ENCODE measurements at regions not wholly inside any gene's neighbourhood (a gene's known extent, or its start where the extent isn't known, plus 50 kb on each side); places are given as distances from the start of the nearest gene placed in this dataset.

DNA sequence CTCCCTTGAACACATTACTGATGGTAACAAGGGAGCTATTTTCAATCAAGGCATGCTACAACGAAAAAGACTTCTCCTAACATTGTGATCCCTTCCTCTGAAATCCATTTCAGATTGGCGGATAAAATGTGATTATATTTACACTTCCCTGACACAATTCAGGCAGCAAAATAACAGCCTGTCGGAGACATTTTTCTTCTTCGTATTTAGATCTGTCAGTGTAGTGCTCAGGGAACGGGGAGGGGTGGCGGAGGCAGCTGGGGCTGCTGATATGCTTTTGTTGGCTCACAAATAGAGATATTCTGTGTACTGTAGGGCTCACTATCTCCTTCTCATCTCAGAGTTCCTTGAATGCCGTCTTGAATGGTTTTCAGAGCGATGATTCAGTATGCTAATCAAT lies 1261.7 kb upstream of the AUTS2 start:
- Mint-ChIP-seq H3K4me3 (no peak overlapping the region), H3K4me1 (no peaks in the 10 kb centered on the region), H3K27ac (no peak overlapping the region), H3K36me3 (no peaks in the 10 kb centered on the region), H3K27me3 (no peaks in the 10 kb centered on the region), H3K9me3 (peaks cover 4 to 50% (median 19%) of the 10 kb centered on the region in 8 donors)
- intact Hi-C loops (cut with micrococcal nuclease), result no loop called here
- Histone ChIP-seq H3K27ac (ENCODE audit: low read depth, low read length) (no peak overlapping the region), H3K27me3 (ENCODE audit: insufficient read depth, low read length) (no peaks in the 10 kb centered on the region), H3K4me3 (ENCODE audit: low read length in 2 of 2) (no peak overlapping the region), H3K36me3 (ENCODE audit: insufficient read depth, low read length) (no peaks in the 10 kb centered on the region), H3K9me3 (ENCODE audit: control insufficient read depth in 1 of 2, low read length in 2 of 2) (no peaks in the 10 kb centered on the region), H3K4me1 (ENCODE audit: insufficient read depth, low read length) (no peaks in the 10 kb centered on the region)
- CTCF ChIA-PET (ENCODE audit: partially characterized antibody), result no interaction called here
- POLR2A ChIA-PET (ENCODE audit: partially characterized antibody), result no interaction called here
- DNase-seq, result no peak

DNA sequence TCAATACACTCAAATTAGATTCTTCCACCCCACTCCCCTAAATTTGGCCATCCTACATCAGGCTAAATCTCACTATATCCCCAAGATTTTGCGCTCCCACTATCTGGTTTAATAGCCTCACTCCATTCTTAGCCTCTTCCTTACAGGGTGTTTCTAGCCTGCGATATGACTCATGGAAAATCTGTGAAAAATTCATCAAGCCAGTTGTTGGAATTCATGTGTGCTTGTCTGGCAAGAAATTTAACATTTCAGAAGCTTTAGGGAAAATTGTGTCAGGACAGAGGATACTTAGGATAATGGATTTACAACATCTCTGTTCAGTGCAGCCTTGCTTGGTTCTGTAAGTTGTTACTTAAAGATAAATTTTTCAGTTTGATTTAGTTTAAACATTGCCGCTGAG lies 1249.9 kb upstream of the AUTS2 start:
- Mint-ChIP-seq H3K9me3 (peaks cover 5 to 28% (median 13%) of the 10 kb centered on the region in 8 donors), H3K27me3 (no peaks in the 10 kb centered on the region), H3K36me3 (no peaks in the 10 kb centered on the region), H3K4me1 (no peaks in the 10 kb centered on the region), H3K4me3 (no peak overlapping the region), H3K27ac (no peak overlapping the region)
- ChIA-PET POLR2A (ENCODE audit: partially characterized antibody) (no interaction called here), CTCF (ENCODE audit: partially characterized antibody) (no interaction called here)
- no peak for DNase-seq
- H3K27me3 ChIP-seq (ENCODE audit: insufficient read depth, low read length), result no peaks in the 10 kb centered on the region
- no peaks in the 10 kb centered on the region for H3K36me3 ChIP-seq (ENCODE audit: insufficient read depth, low read length)
- no peaks in the 10 kb centered on the region for H3K9me3 ChIP-seq (ENCODE audit: control insufficient read depth in 1 of 2, low read length in 2 of 2)
- H3K4me3 ChIP-seq (ENCODE audit: low read length in 2 of 2), result no peak overlapping the region
- intact Hi-C loops (cut with micrococcal nuclease), result no loop called here
- no peaks in the 10 kb centered on the region for H3K4me1 ChIP-seq (ENCODE audit: insufficient read depth, low read length)
- no peak overlapping the region for H3K27ac ChIP-seq (ENCODE audit: low read depth, low read length)

DNA sequence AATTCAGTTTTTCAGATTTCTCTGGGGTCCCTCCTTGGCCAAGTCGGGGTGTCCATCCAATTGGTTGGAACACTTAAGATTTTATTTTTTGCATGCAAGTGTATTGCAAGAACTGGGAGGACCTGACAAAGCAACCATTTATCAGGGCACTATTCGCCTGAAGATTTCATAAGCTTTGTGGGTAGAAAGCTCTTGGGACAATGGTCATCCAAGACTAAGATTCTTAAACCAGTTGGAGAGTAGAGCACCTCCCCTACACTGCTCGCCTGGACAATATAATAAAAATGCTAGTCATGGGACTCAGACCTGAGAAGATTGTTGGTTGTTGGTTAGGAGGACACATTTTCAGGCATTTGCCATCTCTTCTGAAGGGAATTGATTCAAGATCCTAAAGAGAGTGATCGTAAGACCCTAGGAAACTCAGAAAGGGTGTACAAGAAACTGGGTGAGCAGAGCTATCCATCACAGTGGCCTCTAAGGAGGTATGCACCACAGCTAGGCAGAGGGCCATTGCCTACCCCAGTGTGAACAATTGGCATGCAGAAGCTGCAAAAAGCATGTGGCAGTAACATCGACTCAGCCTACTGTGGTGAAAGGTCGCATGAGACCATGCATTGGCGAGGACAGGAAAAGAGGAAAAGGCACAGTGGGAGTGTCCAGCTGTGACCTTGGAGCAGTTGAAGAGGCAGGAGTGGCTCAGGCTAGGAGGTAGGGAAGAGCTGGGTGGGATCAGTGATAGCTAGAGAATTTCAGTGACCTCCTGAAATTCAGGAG lies 1235.3 kb upstream of the AUTS2 start:
- POLR2A ChIA-PET (ENCODE audit: partially characterized antibody), result no interaction called here

DNA sequence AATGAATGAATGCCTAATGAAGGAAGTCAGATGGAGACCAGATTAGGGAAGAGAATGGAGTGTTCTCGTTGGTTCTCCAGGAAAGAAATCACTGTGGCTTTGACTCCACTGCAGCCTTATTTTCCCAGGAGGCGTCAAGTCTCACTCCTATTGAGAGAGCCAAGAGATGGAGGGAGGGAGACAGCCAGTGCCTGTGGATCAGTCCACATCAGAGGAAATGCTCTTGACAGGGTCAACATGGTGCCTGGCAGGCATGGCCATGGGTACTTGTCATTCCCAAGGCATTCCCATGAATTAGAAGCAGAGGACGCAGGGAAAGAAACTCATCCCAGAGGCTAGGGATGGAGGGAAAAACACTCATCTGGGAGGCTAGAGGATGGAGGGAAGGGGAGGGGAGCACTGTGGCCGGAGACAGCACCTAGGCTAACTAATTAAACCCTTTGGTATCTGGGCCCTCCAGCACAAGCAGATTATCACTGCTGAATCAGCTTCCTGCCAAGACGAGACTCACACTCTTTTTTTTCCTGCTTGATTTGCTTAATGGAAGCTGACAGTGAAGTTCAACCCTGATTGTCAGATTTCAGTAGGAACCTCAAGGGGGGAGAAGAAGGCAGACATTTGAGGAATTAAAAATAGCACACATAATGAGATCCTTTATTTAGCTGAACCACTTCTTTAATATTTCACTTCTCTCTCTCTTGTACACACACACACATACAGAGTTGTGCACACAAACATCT lies 1233.2 kb upstream of the AUTS2 start:
- Histone ChIP-seq H3K27ac (ENCODE audit: low read depth, low read length) (no peak overlapping the region), H3K4me3 (ENCODE audit: low read length in 2 of 2) (no peak overlapping the region), H3K36me3 (ENCODE audit: insufficient read depth, low read length) (no peaks in the 10 kb centered on the region), H3K9me3 (ENCODE audit: control insufficient read depth in 1 of 2, low read length in 2 of 2) (no peaks in the 10 kb centered on the region), H3K4me1 (ENCODE audit: insufficient read depth, low read length) (no peaks in the 10 kb centered on the region), H3K27me3 (ENCODE audit: insufficient read depth, low read length) (no peaks in the 10 kb centered on the region)
- Mint-ChIP-seq H3K4me3 (no peak overlapping the region), H3K4me1 (no peaks in the 10 kb centered on the region), H3K27me3 (no peaks in the 10 kb centered on the region), H3K36me3 (peaks cover 0 to 2% of the 10 kb centered on the region in 2 donors), H3K9me3 (peaks cover 6 to 23% (median 18%) of the 10 kb centered on the region in 8 donors), H3K27ac (no peak overlapping the region)
- ChIA-PET CTCF (ENCODE audit: partially characterized antibody) (no interaction called here), POLR2A (ENCODE audit: partially characterized antibody) (no interaction called here)
- intact Hi-C loops (cut with micrococcal nuclease), result no loop called here
- no peak for DNase-seq

More for the DNA sequence above, 1235.3 kb upstream of the AUTS2 start:
- Mint-ChIP-seq H3K36me3 (peaks cover 0 to 2% of the 10 kb centered on the region in 2 donors), H3K9me3 (peaks cover 5 to 20% (median 9%) of the 10 kb centered on the region in 8 donors), H3K27me3 (no peaks in the 10 kb centered on the region), H3K27ac (no peak overlapping the region), H3K4me1 (no peaks in the 10 kb centered on the region), H3K4me3 (no peak overlapping the region)
- Histone ChIP-seq H3K4me1 (ENCODE audit: insufficient read depth, low read length) (no peaks in the 10 kb centered on the region), H3K36me3 (ENCODE audit: insufficient read depth, low read length) (no peaks in the 10 kb centered on the region), H3K4me3 (ENCODE audit: low read length in 2 of 2) (no peak overlapping the region), H3K9me3 (ENCODE audit: control insufficient read depth in 1 of 2, low read length in 2 of 2) (no peaks in the 10 kb centered on the region), H3K27ac (ENCODE audit: low read depth, low read length) (no peak overlapping the region), H3K27me3 (ENCODE audit: insufficient read depth, low read length) (no peaks in the 10 kb centered on the region)
- intact Hi-C loops (cut with micrococcal nuclease), result no loop called here
- no peak for DNase-seq
- CTCF ChIA-PET (ENCODE audit: partially characterized antibody), result no interaction called here

DNA sequence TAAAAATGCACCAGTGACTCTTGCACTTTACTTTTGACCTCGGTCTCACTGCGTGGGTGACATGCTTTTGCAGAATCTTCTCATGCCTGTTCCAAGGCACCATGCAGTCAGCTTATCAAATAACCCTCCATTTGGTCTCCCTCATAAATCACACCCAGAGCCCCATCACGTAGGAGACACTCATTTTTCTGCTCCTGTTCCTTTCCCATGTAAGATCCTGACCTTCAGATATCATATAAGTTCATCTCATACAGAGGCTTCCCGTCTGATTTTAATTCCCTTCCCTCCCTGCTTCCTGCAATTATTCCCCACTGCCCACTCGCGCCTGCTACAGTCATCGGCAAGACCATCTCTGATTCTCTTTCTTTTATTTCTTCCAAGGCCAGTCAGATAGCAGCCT lies 1226.3 kb upstream of the AUTS2 start:
- no peak overlapping the region for H3K27ac Mint-ChIP-seq
- H3K36me3 Mint-ChIP-seq, result peaks cover 0 to under 1% of the 10 kb centered on the region in 2 donors
- no peak overlapping the region for H3K4me3 ChIP-seq (ENCODE audit: low read length in 2 of 2)
- H3K4me3 Mint-ChIP-seq, result no peak overlapping the region
- H3K36me3 ChIP-seq (ENCODE audit: insufficient read depth, low read length), result no peaks in the 10 kb centered on the region
- peaks cover 3 to 25% (median 15%) of the 10 kb centered on the region in 8 donors for H3K9me3 Mint-ChIP-seq
- no peak for DNase-seq
- H3K27ac ChIP-seq (ENCODE audit: low read depth, low read length), result no peak overlapping the region
- ChIA-PET POLR2A (ENCODE audit: partially characterized antibody) (no interaction called here), CTCF (ENCODE audit: partially characterized antibody) (no interaction called here)
- H3K4me1 Mint-ChIP-seq, result no peaks in the 10 kb centered on the region
- no peaks in the 10 kb centered on the region for H3K27me3 ChIP-seq (ENCODE audit: insufficient read depth, low read length)
- H3K27me3 Mint-ChIP-seq, result peaks cover 0 to 1% of the 10 kb centered on the region in 2 donors
- H3K9me3 ChIP-seq (ENCODE audit: control insufficient read depth in 1 of 2, low read length in 2 of 2), result no peaks in the 10 kb centered on the region
- intact Hi-C loops (cut with micrococcal nuclease), result no loop called here
- no peaks in the 10 kb centered on the region for H3K4me1 ChIP-seq (ENCODE audit: insufficient read depth, low read length)

DNA sequence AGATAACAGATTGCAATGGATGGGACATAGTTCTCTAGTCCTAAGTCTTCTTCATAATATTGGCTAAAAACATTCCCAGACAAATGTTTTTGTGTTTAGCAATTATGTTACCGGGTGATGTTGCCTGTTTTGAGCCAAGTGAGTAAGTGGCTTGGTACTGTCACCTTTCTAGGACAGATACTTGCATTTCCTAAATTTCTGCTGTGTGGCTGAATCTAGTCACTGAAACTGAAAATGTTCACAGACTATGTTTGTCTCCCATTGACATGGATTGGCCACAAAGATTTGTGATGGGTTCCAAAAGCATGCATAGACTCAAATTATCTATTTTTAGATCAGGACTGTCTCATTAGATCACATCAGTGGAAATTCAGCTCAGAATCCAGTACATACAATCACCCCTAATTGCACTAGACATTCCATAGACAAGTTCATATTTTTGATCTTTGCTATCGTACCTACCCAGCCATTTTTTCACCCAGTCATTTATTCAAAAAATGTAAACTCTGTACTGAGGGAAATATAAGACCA lies 1222.1 kb upstream of the AUTS2 start:
- ChIA-PET POLR2A (ENCODE audit: partially characterized antibody) (no interaction called here), CTCF (ENCODE audit: partially characterized antibody) (no interaction called here)
- Histone ChIP-seq H3K4me1 (ENCODE audit: insufficient read depth, low read length) (no peaks in the 10 kb centered on the region), H3K9me3 (ENCODE audit: control insufficient read depth in 1 of 2, low read length in 2 of 2) (no peaks in the 10 kb centered on the region), H3K36me3 (ENCODE audit: insufficient read depth, low read length) (no peaks in the 10 kb centered on the region), H3K27ac (ENCODE audit: low read depth, low read length) (no peak overlapping the region), H3K4me3 (ENCODE audit: low read length in 2 of 2) (no peak overlapping the region), H3K27me3 (ENCODE audit: insufficient read depth, low read length) (no peaks in the 10 kb centered on the region)
- no peak for DNase-seq
- Mint-ChIP-seq H3K27me3 (no peaks in the 10 kb centered on the region), H3K4me1 (no peaks in the 10 kb centered on the region), H3K4me3 (no peak overlapping the region), H3K9me3 (peaks cover 0 to 18% (median 10%) of the 10 kb centered on the region in 8 donors), H3K27ac (no peak overlapping the region), H3K36me3 (no peaks in the 10 kb centered on the region)
- intact Hi-C loops (cut with micrococcal nuclease), result no loop called here

DNA sequence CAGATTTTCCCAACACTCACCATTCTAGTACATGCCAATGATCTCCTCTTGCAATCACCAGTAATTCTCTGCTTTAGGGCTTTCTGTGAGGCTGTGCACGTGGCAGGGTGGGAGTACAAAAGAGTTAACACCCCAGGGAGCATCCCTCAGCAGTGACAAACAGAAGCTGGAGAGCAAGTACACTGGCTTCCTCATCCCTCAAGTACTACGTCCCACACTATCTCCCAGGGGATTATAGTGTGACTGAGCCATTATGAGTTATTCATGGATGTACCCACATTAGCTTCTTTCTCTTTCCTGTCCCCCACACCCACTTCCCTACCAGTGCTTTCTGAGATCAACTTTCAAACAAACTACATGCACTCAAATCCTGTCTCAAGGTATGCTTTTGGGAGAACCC lies 1216.5 kb upstream of the AUTS2 start:
- no peak overlapping the region for H3K27ac Mint-ChIP-seq
- no peak overlapping the region for H3K4me3 ChIP-seq (ENCODE audit: low read length in 2 of 2)
- peaks cover 0 to 49% (median 23%) of the 10 kb centered on the region in 8 donors for H3K9me3 Mint-ChIP-seq
- H3K27ac ChIP-seq (ENCODE audit: low read depth, low read length), result no peak overlapping the region
- CTCF ChIA-PET (ENCODE audit: partially characterized antibody), result no interaction called here
- DNase-seq, result no peak
- intact Hi-C loops (cut with micrococcal nuclease), result no loop called here
- POLR2A ChIA-PET (ENCODE audit: partially characterized antibody), result no interaction called here
- no peaks in the 10 kb centered on the region for H3K36me3 ChIP-seq (ENCODE audit: insufficient read depth, low read length)
- no peaks in the 10 kb centered on the region for H3K36me3 Mint-ChIP-seq
- no peaks in the 10 kb centered on the region for H3K4me1 ChIP-seq (ENCODE audit: insufficient read depth, low read length)
- H3K27me3 ChIP-seq (ENCODE audit: insufficient read depth, low read length), result no peaks in the 10 kb centered on the region
- no peak overlapping the region for H3K4me3 Mint-ChIP-seq
- H3K4me1 Mint-ChIP-seq, result no peaks in the 10 kb centered on the region
- peaks cover 0 to 5% of the 10 kb centered on the region in 2 donors for H3K9me3 ChIP-seq (ENCODE audit: control insufficient read depth in 1 of 2, low read length in 2 of 2)
- no peaks in the 10 kb centered on the region for H3K27me3 Mint-ChIP-seq
